SW480 (cell line): ENCODE measurements at regions not wholly inside any gene's neighbourhood (a gene's known extent, or its start where the extent isn't known, plus 50 kb on each side); places are given as distances from the start of the nearest gene placed in this dataset.
A peak's percentile ranks its signal among the peaks of the same experiment; 100 is the strongest.
"Not testable (repeated sequence)": the region's sequence is repeated elsewhere in the genome, so short reads cannot be mapped to it uniquely, and the experiment has no call there.

Experiments used
- DNase-seq: peaks from one replicate; pipeline ENCODE4 v3.0.0-alpha.2; 2016; ENCODE audit warnings: low spot score

DNA sequence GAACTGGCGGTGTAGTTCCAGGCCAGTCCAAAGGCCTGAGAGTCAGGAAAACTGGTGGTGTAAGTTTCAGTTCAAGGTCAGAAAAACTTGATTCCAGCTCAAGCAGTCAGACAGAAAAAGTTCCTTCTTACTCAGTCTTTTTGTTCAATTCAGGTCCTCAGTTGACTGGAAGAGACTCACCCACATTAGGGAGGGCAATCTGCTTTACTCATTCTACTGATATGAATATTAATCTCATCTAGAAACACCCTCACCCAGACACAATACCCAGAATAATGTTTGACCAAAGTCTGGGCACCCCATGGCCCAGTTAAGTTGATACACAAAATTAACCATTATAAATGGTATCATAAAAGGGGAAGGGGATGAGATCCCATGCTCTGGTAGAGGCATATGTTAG, 50.1 kb upstream of the LTA4H start:
- DNase-seq, result no peak

DNA sequence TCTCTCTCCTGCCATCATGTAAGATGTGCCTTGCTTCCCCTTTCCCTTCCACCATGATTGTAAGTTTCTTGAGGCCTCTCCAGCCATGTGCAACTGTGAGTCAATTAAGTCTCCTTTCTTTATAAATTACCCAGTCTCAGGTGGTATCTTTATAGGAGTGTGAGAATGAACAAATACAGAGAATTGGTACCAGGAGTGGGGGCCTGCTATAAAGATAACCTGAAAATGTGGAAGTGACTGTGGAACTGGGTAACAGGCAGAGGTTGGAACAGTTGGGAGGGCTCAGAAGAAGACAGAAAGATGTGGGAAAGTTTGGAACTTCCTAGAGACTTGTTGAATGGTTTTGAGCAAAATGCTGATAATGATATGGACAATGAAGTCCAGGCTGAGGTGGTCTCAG, 50.8 kb upstream of the LTA4H start:
- DNase-seq, result not testable (repeated sequence)

DNA sequence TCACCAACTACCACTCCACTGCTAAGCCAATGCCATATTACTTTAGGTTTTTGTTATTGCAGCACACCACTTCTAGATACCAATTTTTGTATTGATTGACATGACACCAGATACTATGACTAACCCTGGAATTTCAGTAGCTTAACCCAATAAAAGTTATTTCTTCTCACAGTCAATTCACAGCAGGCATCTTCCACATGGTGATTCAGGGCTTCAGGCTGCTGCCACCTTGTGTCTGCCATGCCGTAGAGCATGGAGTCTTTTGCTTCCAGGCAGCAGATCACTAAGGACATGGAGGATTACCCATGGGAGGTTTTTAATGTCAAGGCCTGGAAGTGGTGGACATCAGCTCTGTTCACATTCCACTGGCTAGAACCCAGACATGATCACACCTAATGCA, 56.4 kb upstream of the LTA4H start:
- no peak for DNase-seq

DNA sequence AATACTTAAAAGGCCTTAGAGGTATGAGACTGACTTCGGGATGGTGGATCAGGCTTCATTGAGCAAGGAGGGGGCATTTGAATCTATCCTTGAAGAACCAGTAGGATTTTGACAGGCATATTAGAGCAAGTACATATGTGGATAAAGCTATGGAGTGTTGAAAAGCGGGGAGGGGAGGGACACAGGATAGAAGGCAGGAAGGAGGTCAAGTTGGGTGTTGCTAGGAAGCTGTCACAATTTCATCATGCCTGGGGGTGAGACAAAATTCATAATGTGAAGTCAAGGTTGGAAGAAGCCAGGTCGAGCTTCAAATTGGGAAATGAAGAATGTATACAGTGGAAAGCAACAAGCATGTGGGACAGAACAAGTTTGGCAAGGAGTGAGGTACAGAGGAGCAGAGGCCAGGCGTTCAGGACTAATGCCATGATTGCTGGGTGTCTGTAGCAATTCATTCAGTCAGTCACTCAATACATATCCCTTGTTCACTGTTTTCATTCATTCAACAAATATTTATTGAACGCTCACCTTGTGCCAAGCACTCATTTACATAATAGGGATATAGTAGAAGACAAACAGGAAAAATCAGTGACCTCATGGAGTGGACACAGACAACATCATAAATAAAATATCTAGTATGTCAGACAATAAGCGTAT, 58.3 kb upstream of the LTA4H start:
- DNase-seq, result no peak

DNA sequence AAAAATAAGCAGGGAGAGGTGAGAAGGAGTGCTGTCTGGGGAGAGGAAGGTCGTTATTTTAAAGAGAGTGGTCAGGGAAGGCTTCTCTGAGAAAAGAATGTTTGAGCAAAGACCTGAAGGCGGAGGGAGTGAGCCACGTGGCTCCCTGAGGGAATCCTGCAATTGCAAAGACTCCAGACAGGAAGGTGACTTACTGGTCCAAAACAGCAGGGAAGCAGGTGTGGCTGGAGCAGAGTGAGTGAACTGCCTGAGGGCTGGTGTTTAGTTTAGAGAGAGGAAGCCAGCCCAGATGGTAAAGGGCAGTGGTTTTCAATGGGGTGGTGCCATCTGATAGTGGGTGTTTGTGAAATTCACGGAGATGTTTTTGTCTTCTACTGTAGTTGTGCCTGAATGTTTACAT, 58.8 kb upstream of the LTA4H start:
- peak; percentile 23 for DNase-seq

DNA sequence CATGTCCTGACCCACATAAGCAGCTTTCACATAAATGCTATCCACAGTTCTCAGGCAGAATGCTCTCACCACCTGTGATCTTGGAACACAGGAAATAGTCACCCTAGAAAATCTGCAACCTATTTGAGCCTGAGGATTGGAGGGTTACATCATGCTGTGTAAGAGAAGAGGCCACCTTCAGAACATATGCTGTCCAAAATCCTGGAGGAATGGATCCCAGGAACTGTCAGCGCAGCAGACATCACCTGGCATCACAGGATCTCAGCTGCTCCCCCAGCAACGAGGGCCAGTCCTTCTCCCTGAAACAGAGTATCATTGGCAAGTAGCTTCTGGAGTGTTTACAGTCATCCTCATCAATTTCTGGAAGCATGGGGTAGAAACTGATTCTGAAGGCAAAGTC, 63.2 kb upstream of the LTA4H start:
- DNase-seq, result no peak

DNA sequence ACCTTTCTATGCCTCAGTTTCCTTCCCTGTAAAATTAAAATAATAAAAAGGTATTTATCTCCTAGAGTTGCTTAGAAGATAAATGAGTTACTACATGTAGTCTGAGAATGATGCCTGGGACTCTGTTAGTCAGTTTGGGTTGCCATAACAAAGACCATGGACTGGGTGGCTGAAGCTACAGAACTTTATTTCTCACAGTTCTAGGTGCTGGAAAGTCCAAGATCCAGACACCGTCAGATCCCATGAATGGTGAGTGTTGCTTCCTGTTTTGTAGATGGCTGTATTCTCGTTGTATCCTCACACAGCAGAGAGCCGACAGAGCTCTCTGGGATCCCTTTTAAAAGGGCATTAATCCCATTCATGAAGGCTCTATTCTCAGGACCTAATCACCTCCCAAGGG, 64.0 kb upstream of the LTA4H start:
- DNase-seq, result no peak

DNA sequence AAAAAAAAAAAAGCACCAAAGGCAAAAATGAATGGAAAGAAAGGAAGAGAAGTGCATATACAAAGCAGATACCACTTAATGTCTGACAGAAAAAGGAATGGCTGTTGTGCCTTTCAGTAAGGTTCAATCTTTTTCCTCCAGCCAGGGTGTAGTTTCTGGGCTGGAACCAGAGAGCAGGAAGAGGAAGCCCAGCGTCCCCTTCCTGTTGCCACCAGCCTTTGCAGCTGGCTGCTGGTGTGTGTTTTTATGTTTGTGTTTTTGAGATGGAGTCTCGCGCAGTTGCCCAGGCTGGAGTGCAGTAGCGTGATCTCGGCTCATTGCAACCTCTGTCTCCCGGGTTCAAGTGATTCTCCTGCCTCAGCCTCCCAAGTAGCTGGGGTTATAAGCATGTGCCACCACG, 64.6 kb upstream of the LTA4H start:
- DNase-seq, result no peak

DNA sequence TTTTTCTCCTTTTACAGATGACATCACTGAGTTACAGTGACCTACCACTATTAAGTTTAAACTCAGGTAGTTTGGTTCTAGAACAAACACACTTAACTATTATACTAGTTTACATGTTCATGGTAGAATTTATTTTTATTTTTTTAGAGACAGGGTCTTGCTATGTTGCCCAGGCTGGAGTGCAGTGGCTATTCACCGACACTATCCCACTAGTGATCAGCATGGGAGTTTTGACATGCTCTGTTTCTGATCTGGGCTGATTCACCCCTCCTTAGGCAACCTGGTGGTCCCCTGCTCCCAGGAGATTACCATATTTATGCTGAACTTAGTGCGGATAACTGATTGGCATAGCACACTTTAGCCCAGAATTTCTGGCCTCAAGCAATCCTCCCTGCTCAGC, 66.4 kb upstream of the LTA4H start:
- DNase-seq, result no peak

DNA sequence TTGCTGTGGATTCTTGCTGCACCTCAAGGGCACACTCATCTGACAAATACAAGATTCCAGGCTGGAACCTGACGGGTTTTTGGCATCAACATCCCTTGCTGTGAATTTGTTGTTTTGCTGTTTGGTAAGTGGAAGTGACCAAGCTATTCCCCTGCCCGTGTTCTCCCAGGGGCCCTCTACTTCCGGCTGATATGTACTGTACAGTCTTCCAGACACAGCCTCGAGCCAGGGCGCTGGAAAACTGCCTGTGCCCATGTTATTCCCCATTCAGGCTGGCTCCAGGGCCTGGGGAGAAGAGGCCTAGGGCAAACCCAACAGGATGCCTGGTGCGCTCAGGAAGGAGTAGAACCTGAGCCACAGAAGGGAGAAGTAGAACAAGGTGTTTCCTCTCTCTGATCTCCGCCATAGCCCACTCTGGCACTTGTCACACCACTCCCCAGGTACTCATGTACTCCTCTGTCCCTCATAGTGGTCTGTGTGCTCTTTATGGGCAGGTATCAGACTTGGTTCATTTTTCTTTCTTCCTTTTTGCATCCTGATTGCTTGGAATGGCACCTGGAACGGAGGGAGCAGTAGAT, 67.8 kb upstream of the LTA4H start:
- no peak for DNase-seq

DNA sequence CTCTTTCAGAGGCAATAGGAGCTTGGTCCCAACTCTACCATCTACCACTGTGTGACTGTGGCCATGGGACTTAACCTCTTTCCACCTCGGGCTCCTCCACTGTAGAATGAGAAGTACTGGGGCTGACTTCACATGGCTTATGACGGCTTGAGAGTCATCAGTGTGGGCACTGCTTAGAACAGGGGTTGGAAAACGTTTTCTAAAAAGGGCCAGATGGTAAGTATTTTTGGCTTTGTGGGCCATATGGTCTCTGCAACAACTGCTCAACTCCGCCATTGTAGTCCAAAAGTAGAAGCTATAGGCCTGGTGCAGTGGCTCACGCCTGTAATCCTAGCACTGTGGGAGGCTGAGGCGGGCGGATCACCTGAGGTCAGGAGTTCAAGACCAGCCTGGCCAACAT, 69.2 kb upstream of the LTA4H start:
- no peak for DNase-seq

DNA sequence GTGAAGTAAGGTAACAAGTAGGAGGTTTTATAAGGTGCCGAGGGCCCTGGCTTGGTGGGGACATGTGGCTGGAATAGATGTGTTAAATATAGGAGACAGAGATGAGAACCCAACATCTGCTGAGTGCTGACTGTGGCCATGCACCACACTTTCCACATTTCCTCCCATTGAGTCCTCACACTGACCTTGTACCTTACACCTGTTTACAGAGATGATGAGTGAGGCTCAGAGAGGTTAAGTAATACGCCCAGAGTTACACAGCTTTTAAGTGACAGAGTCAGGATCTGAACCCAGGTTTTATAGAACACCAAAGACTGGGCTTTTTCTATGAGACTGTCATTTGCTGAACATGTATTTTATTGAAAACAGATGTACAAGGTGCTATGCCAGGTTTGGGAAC, 70.8 kb upstream of the LTA4H start:
- no peak for DNase-seq

DNA sequence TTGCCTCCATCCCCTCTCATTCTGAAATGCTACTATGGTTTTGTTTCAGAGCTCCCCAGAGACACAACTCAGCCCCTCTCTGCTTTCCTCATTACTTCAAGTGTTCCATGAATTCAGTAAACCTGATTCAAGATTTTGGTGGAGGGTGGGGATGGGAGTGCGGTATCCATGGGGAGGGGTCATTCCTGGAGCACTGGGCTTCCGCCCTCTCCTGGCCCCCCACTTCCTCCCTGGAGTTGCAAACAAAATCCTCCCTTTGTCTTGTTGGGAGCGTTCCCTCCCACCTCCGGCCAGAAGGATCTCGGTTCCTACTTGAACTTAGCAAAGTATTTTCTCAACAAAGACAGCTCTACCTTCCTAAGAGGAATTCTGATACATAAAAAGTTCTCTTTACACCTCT, 71.8 kb upstream of the LTA4H start:
- no peak for DNase-seq

DNA sequence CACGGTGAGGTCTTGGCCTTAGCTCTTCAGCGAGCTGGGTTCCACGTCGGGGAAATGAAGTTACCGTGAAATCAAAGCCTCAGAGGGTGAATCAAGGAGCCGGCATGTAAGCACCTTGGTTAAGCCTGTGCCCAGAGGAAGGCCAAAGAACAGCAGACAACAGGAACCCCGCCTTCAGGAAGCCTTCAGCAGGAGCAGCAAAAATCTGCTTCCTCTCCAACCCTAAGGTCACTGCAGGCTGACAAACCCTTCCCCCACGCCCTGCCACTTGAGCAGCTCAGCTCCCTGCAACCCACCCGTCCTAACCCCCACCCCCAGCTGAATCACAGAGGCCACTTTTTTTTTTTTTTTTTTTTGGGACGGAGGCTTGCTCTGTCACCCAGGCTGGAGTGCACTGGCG, 72.9 kb upstream of the LTA4H start:
- no peak for DNase-seq

DNA sequence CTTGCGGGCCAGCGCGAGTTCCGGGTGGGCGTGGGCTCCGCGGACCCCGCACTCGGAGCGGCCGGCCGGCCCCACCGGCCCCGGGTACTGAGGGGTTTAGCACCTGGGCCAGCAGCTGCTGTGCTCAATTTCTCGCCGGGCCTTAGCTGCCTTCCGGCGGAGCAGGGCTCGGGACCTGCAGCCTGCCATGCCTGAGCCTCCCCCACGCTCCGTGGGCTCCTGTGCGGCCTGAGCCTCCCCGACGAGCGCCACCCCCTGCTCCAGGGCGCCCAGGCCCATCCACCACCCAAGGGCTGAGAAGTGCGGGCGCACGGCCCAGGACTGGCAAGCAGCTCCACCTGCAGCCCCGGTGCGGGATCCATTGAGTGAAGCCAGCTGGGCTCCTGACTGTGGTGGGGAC, 73.6 kb upstream of the LTA4H start:
- not testable (repeated sequence) for DNase-seq

DNA sequence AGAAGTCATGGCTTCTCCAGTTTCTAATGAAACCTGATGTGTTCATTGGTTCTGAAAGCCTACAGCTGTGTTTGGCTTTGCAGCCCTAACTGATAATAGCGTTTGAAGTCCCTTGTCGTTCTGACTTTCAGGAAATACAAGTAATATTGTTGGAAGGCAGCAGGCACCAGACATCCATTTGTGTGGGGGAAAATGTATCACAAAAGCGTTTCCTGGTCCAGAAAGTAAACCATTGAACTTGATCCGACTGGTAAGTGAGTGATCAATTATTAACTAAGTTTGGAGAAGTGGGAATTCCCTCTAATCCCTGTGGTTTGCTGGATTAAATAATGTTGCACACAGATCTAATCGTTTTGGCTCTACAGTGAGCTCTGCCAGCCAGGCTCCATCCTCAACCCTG, 77.3 kb upstream of the LTA4H start:
- DNase-seq, result no peak

DNA sequence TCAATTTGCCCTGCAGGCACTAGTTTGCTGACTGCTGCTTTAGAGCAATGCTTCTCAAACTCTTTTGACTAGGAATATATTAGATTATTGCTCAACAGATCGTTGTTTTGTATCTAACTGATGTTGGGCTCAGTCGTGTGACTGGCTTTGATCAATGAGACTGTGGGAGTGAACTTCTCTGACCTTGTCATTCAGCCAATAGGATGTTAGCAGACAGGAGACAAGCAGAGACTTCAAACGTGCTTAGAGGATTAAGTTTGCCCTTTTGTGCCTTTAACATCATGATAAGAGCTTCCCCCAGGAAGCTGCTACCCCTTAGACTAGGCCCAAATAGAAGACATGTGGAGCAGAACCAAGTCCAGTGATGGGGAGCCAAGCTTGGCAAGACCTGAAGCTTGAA, 76.7 kb upstream of the ELK3 start:
- DNase-seq, result no peak

DNA sequence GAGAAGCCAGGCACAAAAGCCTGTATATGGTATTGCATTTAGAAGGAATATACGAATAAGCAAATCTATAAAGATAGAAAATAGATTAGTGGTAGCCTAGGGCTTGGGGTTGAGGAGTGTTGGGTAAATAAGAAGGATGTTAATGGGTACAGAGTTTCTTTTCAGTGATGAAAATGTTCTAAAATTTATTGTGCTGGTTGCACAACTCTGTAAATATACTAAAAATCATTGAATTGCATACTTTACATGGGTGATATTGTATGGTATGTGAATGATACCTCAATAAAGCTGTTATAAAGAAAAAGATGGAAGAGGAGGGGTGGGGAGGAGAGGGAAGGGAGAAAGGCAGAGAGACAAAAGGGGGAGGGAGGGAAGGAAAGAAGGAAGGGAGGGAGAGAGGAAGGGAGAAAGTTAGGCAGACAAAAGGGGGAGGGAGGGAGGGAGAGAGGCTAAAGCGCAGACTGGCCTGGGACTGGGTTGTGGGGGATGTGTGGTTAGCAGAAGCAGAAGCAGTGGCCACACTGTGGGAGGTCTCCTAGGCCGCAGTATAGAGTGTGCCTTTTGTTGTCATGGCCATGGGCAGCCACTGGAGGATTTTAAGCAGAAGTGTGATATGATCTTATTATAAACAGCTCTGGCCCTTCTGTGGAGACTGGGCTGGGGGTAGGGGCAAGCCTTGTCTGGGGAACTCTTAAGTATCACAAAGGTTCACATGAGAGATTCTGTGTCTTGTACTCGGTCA, 73.6 kb upstream of the ELK3 start:
- DNase-seq, result no peak

DNA sequence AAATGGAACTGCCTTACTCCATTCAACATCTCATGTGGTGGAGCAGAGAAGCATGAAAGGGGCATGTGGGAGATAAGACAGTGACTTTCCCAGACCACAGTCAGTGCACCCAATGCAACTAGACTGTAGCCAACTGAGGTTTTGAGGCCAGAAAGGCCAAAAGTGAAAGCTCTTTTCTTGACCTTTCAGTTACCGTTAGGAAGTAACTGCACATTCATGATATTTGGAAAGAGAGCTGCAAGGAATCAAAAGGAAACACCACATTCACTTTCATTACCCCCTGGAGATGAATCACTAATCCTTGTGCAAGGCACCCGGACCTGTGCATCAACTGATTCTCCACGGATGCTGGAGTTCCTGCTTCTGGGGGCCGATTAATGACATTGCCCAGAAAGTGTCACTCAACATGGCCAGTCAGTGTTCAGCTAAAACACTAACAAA, 72.9 kb upstream of the ELK3 start:
- no peak for DNase-seq

DNA sequence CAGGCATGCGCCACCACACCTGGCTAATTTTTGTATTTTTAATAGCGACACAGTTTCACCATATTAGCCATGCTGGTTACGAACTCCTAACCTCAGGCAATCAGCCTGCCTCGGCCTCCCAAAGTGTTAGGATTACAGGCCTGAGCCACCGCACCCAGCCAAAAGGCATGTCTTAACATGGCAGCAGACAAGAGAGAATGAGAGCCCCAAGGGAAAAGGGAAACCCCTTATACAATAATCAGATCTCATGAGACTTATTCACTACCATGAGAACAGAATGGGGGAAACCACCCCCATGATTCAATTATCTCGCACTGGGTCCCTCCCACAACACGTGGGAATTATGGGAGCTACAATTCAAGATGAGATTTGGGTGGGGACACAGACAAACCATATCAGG, 65.9 kb upstream of the ELK3 start:
- DNase-seq, result not testable (repeated sequence)

DNA sequence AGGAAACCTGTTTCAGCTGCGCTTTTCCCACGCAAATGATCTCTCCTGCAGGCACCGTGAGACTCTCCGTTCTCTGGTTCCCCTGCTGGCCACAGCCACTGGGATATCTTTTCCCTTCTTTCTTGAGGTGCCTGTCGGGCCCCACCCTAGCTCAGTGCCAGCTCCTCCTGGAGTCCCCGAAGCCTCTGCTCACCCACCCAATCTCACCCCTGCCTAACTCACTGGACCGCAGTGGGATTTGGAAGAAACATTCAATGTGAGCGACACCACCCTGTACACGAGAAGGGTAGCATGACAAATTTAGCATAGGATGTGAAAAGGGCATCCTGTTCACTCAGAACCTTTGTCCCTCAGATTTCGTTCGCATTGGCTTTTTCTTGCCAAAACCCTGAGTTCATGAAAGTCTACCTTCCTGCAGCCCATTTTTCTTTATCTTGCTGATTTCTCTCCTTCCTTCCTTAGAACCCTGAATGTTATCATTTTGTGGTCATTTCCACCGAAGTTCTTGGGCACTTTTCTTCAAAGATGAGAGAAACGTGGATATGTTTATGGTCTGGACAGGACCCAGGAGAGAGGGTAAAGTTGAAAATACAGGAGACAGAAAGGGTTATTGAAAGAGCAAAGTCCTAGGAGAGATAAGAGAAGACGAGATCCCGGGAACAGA, 63.6 kb upstream of the ELK3 start:
- no peak for DNase-seq

DNA sequence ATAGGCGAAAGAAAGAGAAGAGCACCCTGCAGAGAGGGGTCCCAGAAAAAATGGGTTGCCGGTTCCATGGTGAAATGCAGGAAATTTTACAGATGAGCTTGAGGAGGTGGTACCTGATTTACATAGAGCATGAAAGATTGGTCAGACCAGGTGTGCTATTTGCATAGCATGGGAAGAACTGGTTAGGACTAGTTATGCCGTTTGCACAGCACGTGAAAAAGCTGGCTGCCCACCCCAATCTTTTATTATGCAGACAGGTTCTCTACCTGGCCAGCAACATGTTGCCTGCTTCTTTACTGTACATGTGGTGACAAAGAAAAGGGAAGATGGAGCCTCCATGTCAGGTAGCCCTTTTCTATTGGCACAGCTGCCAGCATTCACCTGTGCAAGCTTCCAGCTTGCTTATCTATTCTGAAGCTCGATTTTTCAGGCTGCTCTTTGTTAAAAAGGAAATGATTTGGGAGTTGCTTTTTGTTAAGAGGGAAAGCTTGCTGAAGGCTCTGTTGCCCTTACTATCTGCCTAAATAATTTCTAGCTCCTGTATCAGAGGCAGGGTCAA, 62.9 kb upstream of the ELK3 start:
- no peak for DNase-seq

DNA sequence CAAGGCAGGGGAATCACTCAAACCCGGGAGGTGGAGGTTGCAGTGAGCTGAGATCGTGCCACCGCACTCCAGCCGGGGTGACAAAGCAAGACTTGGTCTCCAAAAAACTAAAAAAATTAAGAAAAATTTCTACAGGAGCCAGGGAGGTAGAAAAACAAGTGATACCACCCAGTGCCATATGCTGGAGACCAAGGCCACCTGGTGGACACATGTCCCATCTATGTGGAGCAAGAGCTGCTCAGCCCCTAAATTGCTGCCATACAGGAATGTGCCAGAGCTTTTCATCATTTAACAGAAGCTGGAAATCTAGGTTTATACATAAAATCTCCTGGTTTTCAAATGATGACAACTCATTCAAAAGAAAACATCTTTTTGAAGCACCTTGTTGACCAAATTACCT, 61.4 kb upstream of the ELK3 start:
- DNase-seq, result peak; percentile 42
